Mesendoderm (in vitro differentiated cells): ENCODE measurements at regions not wholly inside any gene's neighbourhood (a gene's known extent, or its start where the extent isn't known, plus 50 kb on each side); places are given as distances from the start of the nearest gene placed in this dataset.

ENCODE experiments used
- DNase-seq: peaks from one replicate; pipeline ENCODE4 v3.0.0; 2013
- H2AK5ac ChIP-seq: 2 replicates; pipeline ENCODE4 v1.6.1; 2013; ENCODE audit warnings: low read length, inconsistent platforms
- H2BK120ac ChIP-seq: 2 replicates; pipeline ENCODE4 v1.6.1; 2013; ENCODE audit warnings: low read depth, mild to moderate bottlenecking, low read length, moderate library complexity, mixed read lengths
- H2BK15ac ChIP-seq: replicated peaks from 2 replicates; pipeline ENCODE4 v1.6.1; 2013; ENCODE audit warnings: low read depth, mild to moderate bottlenecking, moderate library complexity
- H2BK5ac ChIP-seq: 2 replicates; pipeline ENCODE4 v1.6.1; 2013; ENCODE audit warnings: low read length, inconsistent platforms
- H3K18ac ChIP-seq: 2 replicates; pipeline ENCODE4 v1.6.1; 2013; ENCODE audit warnings: mild to moderate bottlenecking, low read length, mixed read lengths
- H3K23ac ChIP-seq: one replicate; pipeline ENCODE4 v1.6.1; 2013; ENCODE audit warnings: low read length
- H3K27ac ChIP-seq: 2 replicates; pipeline ENCODE4 v1.5.1; 2013; ENCODE audit warnings: low read depth, mild to moderate bottlenecking, inconsistent platforms, low read length, moderate library complexity
- H3K27me3 ChIP-seq: 2 replicates; pipeline ENCODE4 v1.6.1; 2013; ENCODE audit warnings: low read length, control low read depth, mild to moderate bottlenecking, inconsistent platforms; ENCODE audit not compliant: insufficient read depth, poor library complexity
- H3K36me3 ChIP-seq: 2 replicates; pipeline ENCODE4 v1.6.1; 2013; ENCODE audit warnings: low read length, inconsistent platforms; ENCODE audit not compliant: control insufficient read depth, insufficient read depth
- H3K4ac ChIP-seq: one replicate; pipeline ENCODE4 v1.6.1; 2013; ENCODE audit warnings: low read depth, mild to moderate bottlenecking, low read length, moderate library complexity
- H3K4me1 ChIP-seq: 2 replicates; pipeline ENCODE4 v1.6.1; 2013; ENCODE audit warnings: low read depth, low read length, inconsistent platforms; ENCODE audit not compliant: control insufficient read depth
- H3K4me2 ChIP-seq: 2 replicates; pipeline ENCODE4 v1.6.1; 2013; ENCODE audit warnings: low read length
- H3K4me3 ChIP-seq: 2 replicates; pipeline ENCODE4 v1.5.1; 2013; ENCODE audit warnings: mild to moderate bottlenecking, low read length
- H3K56ac ChIP-seq: one replicate; pipeline ENCODE4 v1.6.1; 2013; ENCODE audit warnings: low read length
- H3K79me1 ChIP-seq: 2 replicates; pipeline ENCODE4 v1.6.1; 2013; ENCODE audit warnings: low read length, inconsistent platforms
- H3K79me2 ChIP-seq: 2 replicates; pipeline ENCODE4 v1.6.1; 2013; ENCODE audit warnings: mild to moderate bottlenecking, low read length; ENCODE audit not compliant: control insufficient read depth, insufficient read depth
- H3K9ac ChIP-seq: 2 replicates; pipeline ENCODE4 v1.6.1; 2013; ENCODE audit warnings: low read length, inconsistent platforms
- H4K5ac ChIP-seq: one replicate; pipeline ENCODE4 v1.6.1; 2013; ENCODE audit warnings: low read length
- H4K8ac ChIP-seq: one replicate; pipeline ENCODE4 v1.6.1; 2013; ENCODE audit warnings: low read depth, mild to moderate bottlenecking, control low read depth, low read length, moderate library complexity
- WGBS: extraction: QIAGEN DNeasy Blood & Tissue Kit; methylation state at CpG from one replicate; pipeline ENCODE4 v1.1.7; 2013; ENCODE audit warnings: low lambda C conversion rate, missing lambda C conversion rate; ENCODE audit not compliant: insufficient coverage; ENCODE audit errors: extremely low coverage; 5-methylcytosine and 5-hydroxymethylcytosine counted together

DNA sequence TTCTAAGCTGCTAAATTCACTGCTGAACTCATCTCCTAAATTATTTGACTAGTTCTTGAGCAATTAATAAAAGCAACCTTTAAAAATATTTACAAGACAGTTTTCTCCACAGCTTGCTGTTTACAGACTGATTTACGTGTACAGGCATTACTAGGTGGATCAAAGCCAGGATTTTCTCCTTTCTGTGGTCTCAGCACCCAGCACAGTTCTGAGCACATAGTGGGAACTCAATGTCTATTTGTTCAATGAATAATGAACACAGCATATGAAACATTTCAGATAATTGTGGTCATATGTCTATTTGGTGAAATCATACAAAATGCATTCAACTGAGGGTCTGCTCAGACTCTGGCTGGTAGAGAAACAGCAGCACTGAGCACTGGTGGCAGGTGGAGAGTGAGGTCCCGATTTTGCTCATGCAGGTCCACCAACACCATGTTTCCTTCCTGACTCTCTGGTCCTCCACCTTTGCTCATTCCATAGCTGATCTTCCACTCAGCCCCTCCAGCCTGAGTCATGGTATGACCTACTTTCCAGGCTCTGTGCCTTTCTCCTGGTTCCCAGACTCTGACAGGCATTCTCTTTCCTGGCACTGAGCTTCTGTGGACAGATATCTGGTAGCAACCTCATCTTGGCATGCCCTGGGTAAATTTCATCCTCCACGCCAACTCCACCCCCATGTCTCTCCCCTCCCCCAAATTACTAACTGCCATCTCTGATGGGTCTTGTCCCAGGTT lies 311.3 kb downstream of the TGFB2 start:
- H2BK5ac ChIP-seq = no peak overlapping the region
- H3K4ac ChIP-seq = no peak overlapping the region
- H3K79me1 ChIP-seq = no peaks in the 10 kb centered on the region
- H3K18ac ChIP-seq = no peak overlapping the region
- no peak overlapping the region for H4K8ac ChIP-seq
- H3K4me3 ChIP-seq = no peak overlapping the region
- no peak overlapping the region for H3K56ac ChIP-seq
- no peaks in the 10 kb centered on the region for H3K79me2 ChIP-seq
- no peaks in the 10 kb centered on the region for H3K27me3 ChIP-seq
- H3K23ac ChIP-seq = no peak overlapping the region
- H3K4me1 ChIP-seq = no peaks in the 10 kb centered on the region
- no peaks in the 10 kb centered on the region for H3K36me3 ChIP-seq
- WGBS = no CpG with 5 or more reads among the region's 3 CpGs
- H2AK5ac ChIP-seq = no peak overlapping the region
- no peak overlapping the region for H2BK15ac ChIP-seq
- no peak for DNase-seq
- H3K4me2 ChIP-seq = no peak overlapping the region
- no peak overlapping the region for H3K27ac ChIP-seq
- H3K9ac ChIP-seq = no peak overlapping the region
- no peak overlapping the region for H2BK120ac ChIP-seq
- H4K5ac ChIP-seq = no peak overlapping the region

DNA sequence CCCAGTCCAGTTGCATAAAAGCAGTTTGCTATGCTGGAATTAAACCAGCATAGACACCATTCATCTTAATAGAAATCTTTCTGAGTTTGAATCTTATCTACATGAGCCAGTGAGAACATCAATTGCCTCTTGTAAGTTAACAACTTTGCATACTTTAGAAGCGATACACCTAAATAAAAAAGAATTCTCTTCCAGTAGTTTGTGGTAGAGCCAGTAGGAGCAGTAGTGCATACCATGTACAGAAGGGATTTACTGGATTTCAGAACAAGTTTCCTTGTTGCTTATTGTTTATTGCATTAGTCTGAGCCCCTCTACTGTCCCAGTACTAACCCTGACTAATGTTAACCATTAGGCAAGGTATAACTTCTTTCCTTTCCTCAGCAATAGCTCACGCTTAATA lies 313.1 kb downstream of the TGFB2 start:
- H3K4ac ChIP-seq = no peak overlapping the region
- H3K18ac ChIP-seq = no peak overlapping the region
- no peak overlapping the region for H3K23ac ChIP-seq
- no peak overlapping the region for H4K8ac ChIP-seq
- no peak overlapping the region for H2BK15ac ChIP-seq
- no peak overlapping the region for H4K5ac ChIP-seq
- no peak overlapping the region for H3K9ac ChIP-seq
- no peak overlapping the region for H2BK120ac ChIP-seq
- no peaks in the 10 kb centered on the region for H3K27me3 ChIP-seq
- no peaks in the 10 kb centered on the region for H3K79me1 ChIP-seq
- H3K4me3 ChIP-seq = no peak overlapping the region
- H3K4me2 ChIP-seq = no peak overlapping the region
- H3K56ac ChIP-seq = no peak overlapping the region
- WGBS = no CpG with 5 or more reads among the region's 2 CpGs
- DNase-seq = no peak
- no peak overlapping the region for H2AK5ac ChIP-seq
- H3K36me3 ChIP-seq = no peaks in the 10 kb centered on the region
- H2BK5ac ChIP-seq = no peak overlapping the region
- H3K27ac ChIP-seq = no peak overlapping the region
- H3K4me1 ChIP-seq = no peaks in the 10 kb centered on the region
- no peaks in the 10 kb centered on the region for H3K79me2 ChIP-seq

DNA sequence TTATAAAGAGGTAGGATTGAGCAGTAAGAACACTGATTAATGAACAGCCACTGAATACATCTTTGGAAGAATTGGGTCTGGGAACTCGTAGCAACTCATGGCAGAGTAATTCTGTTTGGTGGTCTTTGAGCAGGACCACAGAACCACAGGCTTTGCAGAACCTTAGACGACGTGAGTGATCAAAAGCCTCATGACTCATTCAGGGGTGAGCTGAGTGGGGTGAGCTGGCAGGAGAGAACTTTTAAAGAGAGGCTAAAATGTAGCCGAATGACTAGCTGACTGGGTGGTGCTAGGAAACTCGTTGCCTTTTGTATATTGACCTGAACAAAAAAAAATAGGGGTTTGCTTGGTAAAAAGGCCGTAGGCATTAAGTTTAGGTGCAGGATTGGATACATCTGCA lies 313.8 kb downstream of the TGFB2 start:
- Histone ChIP-seq H3K27ac (no peak overlapping the region), H3K4ac (no peak overlapping the region), H4K8ac (no peak overlapping the region), H3K9ac (no peak overlapping the region), H2BK15ac (no peak overlapping the region), H3K18ac (no peak overlapping the region), H2AK5ac (no peak overlapping the region), H4K5ac (no peak overlapping the region), H3K36me3 (no peaks in the 10 kb centered on the region), H3K56ac (no peak overlapping the region), H3K4me3 (no peak overlapping the region), H3K4me1 (no peaks in the 10 kb centered on the region), H2BK120ac (no peak overlapping the region), H3K4me2 (no peak overlapping the region), H3K79me2 (no peaks in the 10 kb centered on the region), H3K79me1 (no peaks in the 10 kb centered on the region), H2BK5ac (no peak overlapping the region), H3K27me3 (no peaks in the 10 kb centered on the region), H3K23ac (no peak overlapping the region)
- WGBS = no CpG with 5 or more reads among the region's 6 CpGs
- DNase-seq = peak; percentile 29

DNA sequence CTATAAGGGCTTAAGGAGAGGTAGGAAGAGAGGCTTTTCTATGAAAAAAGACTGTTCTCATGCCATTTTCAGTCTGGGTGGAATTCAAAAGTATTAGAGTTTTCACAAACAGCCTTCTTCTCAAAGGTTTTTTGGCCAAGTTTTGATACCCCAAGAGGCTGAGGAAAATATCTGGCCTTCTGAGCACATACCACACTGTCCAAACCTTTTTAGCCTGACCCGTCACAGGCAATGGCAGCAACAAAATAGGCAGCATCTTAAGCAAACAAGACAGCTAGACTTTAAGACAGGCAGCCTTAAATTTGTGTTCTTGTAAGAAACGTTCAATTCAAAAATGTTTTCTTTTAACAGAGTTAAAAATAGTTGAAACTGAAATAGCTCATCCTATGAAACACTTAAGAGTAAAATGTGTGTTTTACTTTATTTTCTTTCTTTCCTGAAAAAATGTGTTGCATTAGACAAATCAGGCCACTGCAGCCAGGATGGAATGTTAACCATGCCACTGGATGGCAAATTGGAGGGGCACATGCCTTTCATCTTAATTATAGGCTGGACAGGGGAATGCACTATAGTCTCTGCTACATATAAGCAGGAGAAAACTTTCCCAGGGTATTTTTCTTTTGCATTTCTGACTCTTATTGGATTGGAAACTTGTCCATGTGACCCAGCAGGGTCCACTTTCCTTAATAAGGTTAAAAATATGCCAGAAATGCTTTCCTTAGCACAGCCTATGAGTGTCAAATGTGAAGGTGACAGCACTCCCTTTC lies 315.0 kb downstream of the TGFB2 start:
- Histone ChIP-seq H3K56ac (no peak overlapping the region), H3K79me2 (no peaks in the 10 kb centered on the region), H3K36me3 (no peaks in the 10 kb centered on the region), H3K4me1 (no peaks in the 10 kb centered on the region), H2BK120ac (no peak overlapping the region), H3K79me1 (no peaks in the 10 kb centered on the region), H2BK5ac (no peak overlapping the region), H3K9ac (no peak overlapping the region), H2BK15ac (no peak overlapping the region), H3K23ac (no peak overlapping the region), H3K18ac (peak overlapping the region; percentile 51), H4K8ac (no peak overlapping the region), H3K27ac (no peak overlapping the region), H2AK5ac (no peak overlapping the region), H3K4me2 (no peak overlapping the region), H3K27me3 (no peaks in the 10 kb centered on the region), H3K4me3 (no peak overlapping the region), H4K5ac (no peak overlapping the region), H3K4ac (no peak overlapping the region)
- DNase-seq = no peak
- no CpG with 5 or more reads among the region's 2 CpGs for WGBS

DNA sequence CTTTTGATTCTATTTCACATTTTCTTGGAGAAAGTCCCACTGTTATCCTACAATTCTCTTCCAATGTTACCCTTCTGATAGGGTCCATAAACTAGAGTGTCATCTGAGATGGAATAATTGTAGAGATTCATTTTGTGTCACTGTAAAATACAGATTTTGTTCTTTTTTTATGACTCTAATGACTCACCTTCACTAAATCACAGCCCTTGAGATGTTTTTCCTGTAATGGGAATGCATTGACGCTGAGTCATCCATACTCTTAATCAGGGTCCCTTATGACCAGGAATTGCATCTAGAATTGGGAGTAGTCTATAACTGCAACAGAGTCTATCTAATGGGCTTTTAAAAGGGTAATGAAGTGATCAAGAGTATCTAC lies 315.5 kb downstream of the TGFB2 start:
- Histone ChIP-seq H3K9ac (no peak overlapping the region), H3K4me1 (no peaks in the 10 kb centered on the region), H3K4ac (no peak overlapping the region), H2BK120ac (no peak overlapping the region), H3K27me3 (no peaks in the 10 kb centered on the region), H3K27ac (no peak overlapping the region), H3K36me3 (no peaks in the 10 kb centered on the region), H3K4me3 (no peak overlapping the region), H4K8ac (no peak overlapping the region), H3K23ac (no peak overlapping the region), H2AK5ac (no peak overlapping the region), H2BK5ac (no peak overlapping the region), H3K4me2 (no peak overlapping the region), H3K56ac (no peak overlapping the region), H3K79me2 (no peaks in the 10 kb centered on the region), H3K79me1 (no peaks in the 10 kb centered on the region), H4K5ac (no peak overlapping the region), H2BK15ac (no peak overlapping the region), H3K18ac (no peak overlapping the region)
- DNase-seq = peak; percentile 59
- WGBS = no CpG with 5 or more reads among the region's 1 CpG
